PC-3 (cell line): ENCODE measurements at regions not wholly inside any gene's neighbourhood (a gene's known extent, or its start where the extent isn't known, plus 50 kb on each side); places are given as distances from the start of the nearest gene placed in this dataset.
"Not testable (repeated sequence)": the region's sequence is repeated elsewhere in the genome, so short reads cannot be mapped to it uniquely, and the experiment has no call there.

ENCODE experiments used
- ATAC-seq: fragments of 200-7000 bp; cut with Tn5 transposase; 2 replicates; pipeline ENCODE4 v1.9.1; 2020; ENCODE audit warnings: mild to moderate bottlenecking, moderate library complexity
- BruUV-seq: library from RNA; stranded (reverse); fragments of 400-500 nt; replicated peaks from 2 replicates; lab custom pipeline; 2021; lab: Mats Ljungman, UMichigan
- CTCF ChIA-PET: fragments of 300-600 bp; sonication (Branson Sonifier 250); formaldehyde crosslinking; loops from one replicate; lab custom pipeline; 2022; ENCODE audit warnings: antibody characterized with exemption; lab: Charles Lee
- POLR2A ChIA-PET: fragments of 300-600 bp; sonication (Branson Sonifier 250); formaldehyde crosslinking; loops from one replicate; lab custom pipeline; 2022; ENCODE audit warnings: antibody characterized with exemption; ENCODE audit not compliant: unreplicated experiment; lab: Charles Lee
- DNase-seq: peaks from one replicate; pipeline ENCODE4 v3.0.0-alpha.2; 2015
- H2AFZ ChIP-seq: fragments of 300-600 bp; sonication (generic); 2 replicates; pipeline ENCODE4 v1.6.0; 2016; ENCODE audit warnings: antibody characterized with exemption, low read length
- H3F3A ChIP-seq: fragments of 300-600 bp; sonication (generic); one replicate; pipeline ENCODE4 v1.6.0; 2017; ENCODE audit warnings: antibody characterized with exemption, low read length, control low read depth, mild to moderate bottlenecking; ENCODE audit not compliant: unreplicated experiment
- H3K27ac ChIP-seq: fragments of 300-600 bp; sonication (generic); 2 replicates; pipeline ENCODE4 v1.5.1; 2016; ENCODE audit warnings: mild to moderate bottlenecking, low read length
- H3K27me3 ChIP-seq: fragments of 300-600 bp; sonication (generic); 2 replicates; pipeline ENCODE4 v1.6.1; 2016; ENCODE audit warnings: low read length, mixed read lengths
- H3K36me3 ChIP-seq: fragments of 300-600 bp; sonication (generic); 2 replicates; pipeline ENCODE4 v1.6.1; 2016; ENCODE audit warnings: low read depth, mixed run types, low read length, mixed read lengths
- H3K4me1 ChIP-seq: fragments of 300-600 bp; sonication (generic); 2 replicates; pipeline ENCODE4 v1.5.1; 2016; ENCODE audit warnings: low read length; ENCODE audit not compliant: insufficient read depth
- H3K4me2 ChIP-seq: fragments of 300-600 bp; sonication (generic); 2 replicates; pipeline ENCODE4 v1.6.0; 2016; ENCODE audit warnings: low read length
- H3K4me3 ChIP-seq: fragments of 300-600 bp; sonication (generic); 2 replicates; pipeline ENCODE4 v1.5.1; 2016; ENCODE audit warnings: mild to moderate bottlenecking, low read length, mixed read lengths
- H3K79me2 ChIP-seq: fragments of 300-600 bp; sonication (generic); 2 replicates; pipeline ENCODE4 v1.6.1; 2017; ENCODE audit warnings: low read length, mixed read lengths
- H3K9ac ChIP-seq: fragments of 300-600 bp; sonication (generic); 2 replicates; pipeline ENCODE4 v1.6.0; 2016; ENCODE audit warnings: mild to moderate bottlenecking, low read length
- H3K9me2 ChIP-seq: fragments of 300-600 bp; sonication (generic); replicated peaks from 2 replicates; pipeline ENCODE4 v1.6.1; 2016; ENCODE audit warnings: mixed run types, low read length, mixed read lengths
- H3K9me3 ChIP-seq: fragments of 300-600 bp; sonication (generic); 2 replicates; pipeline ENCODE4 v1.6.1; 2016; ENCODE audit warnings: low read length, mixed read lengths
- H4K20me1 ChIP-seq: fragments of 300-600 bp; sonication (generic); 2 replicates; pipeline ENCODE4 v1.6.1; 2016; ENCODE audit warnings: low read length, mixed read lengths
- CTCF ChIP-seq: fragments of 300-600 bp; sonication (generic); conservative IDR thresholded peaks from 2 replicates; pipeline ENCODE4 v1.5.1; 2017; ENCODE audit warnings: antibody characterized with exemption, low read depth, mild to moderate bottlenecking, low read length
- EZH2 ChIP-seq: fragments of 300-600 bp; sonication (generic); IDR thresholded peaks from one replicate; pipeline ENCODE4 v1.6.1; 2017; ENCODE audit warnings: antibody characterized with exemption, mild to moderate bottlenecking, low read length; ENCODE audit not compliant: unreplicated experiment
- EZH2phosphoT487 ChIP-seq: fragments of 300-600 bp; sonication (generic); IDR thresholded peaks from 2 replicates; pipeline ENCODE4 v1.6.1; 2018; ENCODE audit warnings: mild to moderate bottlenecking, antibody characterized with exemption, low read length, borderline replicate concordance
- intact Hi-C: fragments of 100-400 bp; cut with micrococcal nuclease; formaldehyde crosslinking; loops from 2 replicates; pipeline ENCODE4 v1.9.0; 2023

- Histone ChIP-seq H4K20me1 (no peaks in the 10 kb centered on the region), H3K9me2 (no peaks in the 10 kb centered on the region), H3K79me2 (no peaks in the 10 kb centered on the region), H3K36me3 (no peaks in the 10 kb centered on the region), H3K27me3 (no peaks in the 10 kb centered on the region), H3K9ac (peak overlapping the region; percentile 78; the same call in 1 of the 2 replicates), H2AFZ (no peak overlapping the region), H3K9me3 (no peaks in the 10 kb centered on the region), H3K4me3 (no peak overlapping the region), H3F3A (peaks cover 9% of the 10 kb centered on the region), H3K27ac (peak overlapping the region; percentile 99), H3K4me1 (peaks cover 45% of the 10 kb centered on the region), H3K4me2 (no peak overlapping the region)
- BruUV-seq: no TSS peak
- ATAC-seq (no peak), DNase-seq (no peak)
- TF ChIP-seq EZH2: no peak
- no peak for TF ChIP-seq CTCF
- TF ChIP-seq EZH2phosphoT487: no peak
- POLR2A ChIA-PET: no interaction called here
- CTCF ChIA-PET: interaction anchor here (0.5 kb wide), 1 partner anchor 15 kb away, joined by 5 read pairs; no protein-coding TSS in a partner anchor
- intact Hi-C loops: no loop called here
Observed at GRCh38 chr6:106744781-106745180, 115.4 kb downstream of the QRSL1 start.

GRCh38 chr6:106744029-106744428, 114.7 kb downstream of the QRSL1 start:
- H3K4me3 ChIP-seq, POLR2A ChIA-PET, H3F3A ChIP-seq, H3K4me2 ChIP-seq, H3K79me2 ChIP-seq, H3K9me2 ChIP-seq, CTCF ChIA-PET, H3K9ac ChIP-seq, DNase-seq, intact Hi-C loops, ATAC-seq, H3K27me3 ChIP-seq, H2AFZ ChIP-seq, H3K9me3 ChIP-seq, H3K36me3 ChIP-seq, BruUV-seq, H4K20me1 ChIP-seq: not testable (repeated sequence)
- H3K27ac ChIP-seq: 0 out of 2 replicates have a peak overlapping the region, but pooled peaks have one; percentile 99
- H3K4me1 ChIP-seq: peaks cover 45% of the 10 kb centered on the region

GRCh38 chr6:106743612-106744011, 114.2 kb downstream of the QRSL1 start:
- ChIA-PET CTCF (no interaction called here), POLR2A (no interaction called here)
- ATAC-seq (no peak), DNase-seq (no peak)
- no peak for TF ChIP-seq EZH2phosphoT487
- no peak for TF ChIP-seq EZH2
- no peak for TF ChIP-seq CTCF
- Histone ChIP-seq H3K27me3 (no peaks in the 10 kb centered on the region), H3K4me3 (no peak overlapping the region), H3K4me1 (peaks cover 42% of the 10 kb centered on the region), H3K4me2 (no peak overlapping the region), H3K79me2 (no peaks in the 10 kb centered on the region), H3K36me3 (no peaks in the 10 kb centered on the region), H3K9me3 (no peaks in the 10 kb centered on the region), H3K9ac (no peak overlapping the region), H3F3A (peaks cover 9% of the 10 kb centered on the region), H3K9me2 (no peaks in the 10 kb centered on the region), H2AFZ (no peak overlapping the region), H3K27ac (no peak overlapping the region), H4K20me1 (no peaks in the 10 kb centered on the region)
- no TSS peak for BruUV-seq
- intact Hi-C loops: no loop called here
